ENCODE measurements at regions not wholly inside any gene's neighbourhood (a gene's known extent, or its start where the extent isn't known, plus 50 kb on each side); places are given as distances from the start of the nearest gene placed in this dataset.

GRCh38 chr3:117104792-117105191, 395.2 kb downstream of the TUSC7 start (continued):
- TF ChIP-seq POLR2AphosphoS5 (IDR thresholded peaks at IDR 0.05; ENCODE audit: low read depth) (no peak), NANOG (IDR thresholded peaks at IDR 0.05; ENCODE audit: borderline replicate concordance) (no peak)

GRCh38 chr3:117105686-117106085, 396.1 kb downstream of the TUSC7 start:
- Mint-ChIP-seq H3K27ac (no peak overlapping the region), H3K9me3 (peaks cover 3% of the 10 kb centered on the region; the same call in 2 of the 3 replicates), H3K4me3 (no peak overlapping the region), H3K27me3 (ENCODE audit: insufficient read depth, low read depth, poor library complexity) (peaks cover 2% of the 10 kb centered on the region), H3K4me1 (peaks cover 8% of the 10 kb centered on the region), H3K36me3 (ENCODE audit: low read depth) (peaks cover 3% of the 10 kb centered on the region; the same call in 2 of the 3 replicates)
- Histone ChIP-seq H4K20me1 (replicated peaks; ENCODE audit: insufficient read depth) (no peaks in the 10 kb centered on the region), H3F3A (replicated peaks; ENCODE audit: low read depth) (no peaks in the 10 kb centered on the region), H3K4me2 (no peak overlapping the region), H3K36me3 (ENCODE audit: insufficient read depth) (no peaks in the 10 kb centered on the region), H3K27ac (ENCODE audit: low read depth) (no peak overlapping the region), H3K79me2 (replicated peaks; ENCODE audit: insufficient read depth) (no peaks in the 10 kb centered on the region), H3K4me3 (no peak overlapping the region), H3K9me2 (ENCODE audit: insufficient read depth) (no peaks in the 10 kb centered on the region), H3K4me1 (ENCODE audit: insufficient read depth) (no peaks in the 10 kb centered on the region; the same call in 1 of the 2 replicates), H2AFZ (no peak overlapping the region), H3K27me3 (ENCODE audit: insufficient read depth) (no peaks in the 10 kb centered on the region)
- no peak for TF ChIP-seq ZNF114 (CRISPR knock-in tag; IDR thresholded peaks at IDR 0.05)
- no peak for TF ChIP-seq CREB1 (CRISPR knock-in tag; IDR thresholded peaks at IDR 0.05; ENCODE audit: low read depth)
- TF ChIP-seq EZH2phosphoT487 (IDR thresholded peaks at IDR 0.05; ENCODE audit: unreplicated experiment), result no peak
- no peak for TF ChIP-seq JUNB (IDR thresholded peaks at IDR 0.05; ENCODE audit: unreplicated experiment)
- no peak for TF ChIP-seq ETS1 (IDR thresholded peaks at IDR 0.05)
- TF ChIP-seq REST (IDR thresholded peaks at IDR 0.05; ENCODE audit: unreplicated experiment), result no peak
- no peak for TF ChIP-seq EZH2 (IDR thresholded peaks at IDR 0.05; ENCODE audit: low read depth, unreplicated experiment)
- TF ChIP-seq ZNF331 (CRISPR knock-in tag; IDR thresholded peaks at IDR 0.05; ENCODE audit: low read depth), result no peak
- no peak for TF ChIP-seq CTCF (conservative IDR thresholded peaks at IDR 0.05; ENCODE audit: low read depth in 2 of 2)
- TF ChIP-seq ZNF462 (CRISPR knock-in tag; IDR thresholded peaks at IDR 0.05), result no peak
- DNase-seq (ENCODE audit: low spot score), result no peak
- no peak for ATAC-seq

All from GM23338 (cell line).